Right lobe of liver (tissue), 4 donors: ENCODE measurements at regions not wholly inside any gene's neighbourhood (a gene's known extent, or its start where the extent isn't known, plus 50 kb on each side); places are given as distances from the start of the nearest gene placed in this dataset.

Experiments
- POLR2A ChIP-seq: fragments of 450-650 bp; IDR thresholded peaks from one replicate; pipeline ENCODE4 v1.6.1; 2017; ENCODE audit warnings: antibody characterized with exemption, mild to moderate bottlenecking
- TF ChIP-seq, protein P1 (sequence below), 4 donors: fragments of 200-600 bp in 3 of 4; fragments of 450-650 bp in 1 of 4; IDR thresholded peaks; one replicate each; pipeline versions ENCODE4 v1.5.1 to v1.8.0; 2016 to 2022; ENCODE audit warnings: antibody characterized with exemption in 4 of 4, mild to moderate bottlenecking in 2 of 4
- donor health status: DM: no; HTN: no; CAD: no.
- donor health status: DM: no; HTN: no; CAD: no.
- donor health status: DM: no; HTN: yes; CAD: no.

DNA sequence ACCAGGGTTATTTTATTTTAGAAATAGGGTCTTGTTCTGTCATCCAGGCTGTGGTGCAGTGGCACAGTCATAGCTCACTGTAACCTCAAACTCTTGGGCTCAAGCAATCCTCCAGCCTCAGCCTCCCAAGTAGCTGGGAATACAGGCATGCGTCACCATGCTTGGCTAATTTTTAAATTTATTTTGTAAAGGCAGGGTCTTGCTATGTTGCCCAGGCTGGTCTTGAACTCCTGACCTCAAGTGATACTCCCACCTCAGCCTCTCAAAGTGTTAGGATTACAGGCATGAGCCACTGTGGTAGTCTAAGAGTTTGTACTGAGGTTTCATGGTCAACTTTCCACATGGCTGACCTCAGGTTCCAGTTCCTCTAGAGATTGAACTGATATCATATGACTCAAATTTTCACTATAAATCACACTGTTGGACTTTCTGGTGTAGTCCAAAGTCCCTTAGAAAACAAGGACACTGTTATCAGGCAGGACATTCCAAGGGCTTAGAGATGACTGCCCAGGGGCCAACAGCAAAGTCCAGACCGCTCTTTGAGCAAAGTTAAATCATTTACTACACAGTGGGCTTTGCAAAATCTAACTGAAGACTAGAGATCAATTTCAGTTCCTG, 82.0 kb upstream of the MEX3C start:
- TF ChIP-seq, protein P1, sequence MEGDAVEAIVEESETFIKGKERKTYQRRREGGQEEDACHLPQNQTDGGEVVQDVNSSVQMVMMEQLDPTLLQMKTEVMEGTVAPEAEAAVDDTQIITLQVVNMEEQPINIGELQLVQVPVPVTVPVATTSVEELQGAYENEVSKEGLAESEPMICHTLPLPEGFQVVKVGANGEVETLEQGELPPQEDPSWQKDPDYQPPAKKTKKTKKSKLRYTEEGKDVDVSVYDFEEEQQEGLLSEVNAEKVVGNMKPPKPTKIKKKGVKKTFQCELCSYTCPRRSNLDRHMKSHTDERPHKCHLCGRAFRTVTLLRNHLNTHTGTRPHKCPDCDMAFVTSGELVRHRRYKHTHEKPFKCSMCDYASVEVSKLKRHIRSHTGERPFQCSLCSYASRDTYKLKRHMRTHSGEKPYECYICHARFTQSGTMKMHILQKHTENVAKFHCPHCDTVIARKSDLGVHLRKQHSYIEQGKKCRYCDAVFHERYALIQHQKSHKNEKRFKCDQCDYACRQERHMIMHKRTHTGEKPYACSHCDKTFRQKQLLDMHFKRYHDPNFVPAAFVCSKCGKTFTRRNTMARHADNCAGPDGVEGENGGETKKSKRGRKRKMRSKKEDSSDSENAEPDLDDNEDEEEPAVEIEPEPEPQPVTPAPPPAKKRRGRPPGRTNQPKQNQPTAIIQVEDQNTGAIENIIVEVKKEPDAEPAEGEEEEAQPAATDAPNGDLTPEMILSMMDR (IDR thresholded peaks at IDR 0.05) = no peak
- TF ChIP-seq POLR2A = no peak
